GM21529 (cell line): ENCODE measurements at regions not wholly inside any gene's neighbourhood (a gene's known extent, or its start where the extent isn't known, plus 50 kb on each side); places are given as distances from the start of the nearest gene placed in this dataset.

Source experiments
- ATAC-seq: cut with Tn5 transposase; IDR thresholded peaks from one replicate; pipeline ENCODE4 v1.9.1; 2021; ENCODE audit not compliant: unreplicated experiment

DNA sequence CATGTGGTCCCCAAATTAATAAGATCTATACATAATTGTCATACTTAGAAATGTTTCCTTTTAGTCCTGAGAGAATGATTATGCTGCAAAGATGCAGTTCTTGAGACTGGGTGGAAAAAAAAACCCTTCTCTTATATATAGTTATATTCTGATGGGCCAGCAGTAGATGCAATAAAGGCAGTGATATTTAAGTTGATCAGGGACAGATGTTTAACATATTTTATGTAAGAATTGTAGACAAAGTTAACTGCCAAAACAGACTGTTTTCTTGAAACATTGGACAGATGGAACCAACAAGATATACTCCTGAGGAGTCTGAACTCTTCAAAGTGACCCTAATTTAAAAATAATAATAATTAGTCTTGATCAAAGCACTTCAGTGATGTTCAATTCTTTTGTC, 172.0 kb upstream of the LRIG1 start:
- no peak for ATAC-seq

DNA sequence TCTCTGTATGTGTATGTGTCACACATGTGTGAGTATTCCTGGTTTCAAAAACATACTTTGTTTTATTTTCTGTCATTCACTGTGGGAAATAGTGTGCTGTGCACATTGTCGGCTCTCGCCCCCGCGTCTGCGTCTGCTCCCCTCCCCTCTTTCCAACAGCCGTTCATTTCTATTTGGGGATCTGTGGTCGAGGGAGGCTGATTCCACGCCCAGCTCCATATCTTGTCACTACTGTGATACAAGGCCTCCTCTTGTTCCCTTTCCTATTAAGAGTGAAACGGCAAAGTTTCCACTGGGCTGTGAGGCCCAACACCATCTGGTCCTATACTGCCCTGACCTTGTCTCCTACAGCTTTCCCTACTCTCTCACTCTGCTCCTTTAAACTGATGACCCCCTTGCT, 172.5 kb upstream of the LRIG1 start:
- ATAC-seq: no peak

DNA sequence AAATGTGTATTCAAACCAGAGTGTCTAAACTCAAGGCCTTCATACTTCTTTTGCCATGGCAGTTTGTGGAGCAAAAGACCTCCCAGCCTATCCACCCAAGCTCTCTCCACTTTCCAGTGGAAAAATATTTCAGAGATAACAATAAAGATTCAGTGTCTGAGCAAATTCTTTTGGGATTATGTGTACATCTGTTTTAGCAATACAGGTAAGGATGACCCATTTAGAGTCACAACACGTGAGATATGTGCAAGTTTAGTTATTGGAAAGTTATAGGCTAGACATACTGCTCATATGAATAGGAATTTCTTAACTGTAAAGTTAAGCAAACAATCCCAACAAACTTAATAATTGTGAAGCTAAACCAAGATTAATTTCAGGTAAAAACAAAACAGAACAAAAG, 174.5 kb upstream of the LRIG1 start:
- no peak for ATAC-seq

GRCh38 chr3:66692042-66692765, 191.4 kb upstream of the LRIG1 start:
- no peak for ATAC-seq

DNA sequence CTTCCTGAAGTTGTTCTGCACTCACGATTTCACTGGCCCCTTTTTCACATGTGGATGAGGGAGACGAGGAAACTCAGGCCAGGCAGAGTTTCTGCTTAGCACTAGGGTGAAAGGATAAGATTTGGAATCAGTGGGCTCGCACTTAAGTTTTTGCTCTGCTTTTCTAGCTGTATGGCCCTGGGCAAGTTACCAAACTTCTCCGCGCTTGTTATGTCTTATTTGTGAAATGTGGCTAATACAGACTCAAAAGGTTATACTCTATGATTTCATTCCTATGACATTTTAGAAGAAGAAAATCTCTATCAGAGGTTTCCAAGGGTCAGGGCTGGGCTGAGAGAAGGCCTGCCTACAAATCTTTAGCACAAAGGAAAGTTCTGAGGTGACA, 191.9 kb upstream of the LRIG1 start:
- no peak for ATAC-seq

GRCh38 chr3:66693461-66694031, 192.7 kb upstream of the LRIG1 start:
- no peak for ATAC-seq

DNA sequence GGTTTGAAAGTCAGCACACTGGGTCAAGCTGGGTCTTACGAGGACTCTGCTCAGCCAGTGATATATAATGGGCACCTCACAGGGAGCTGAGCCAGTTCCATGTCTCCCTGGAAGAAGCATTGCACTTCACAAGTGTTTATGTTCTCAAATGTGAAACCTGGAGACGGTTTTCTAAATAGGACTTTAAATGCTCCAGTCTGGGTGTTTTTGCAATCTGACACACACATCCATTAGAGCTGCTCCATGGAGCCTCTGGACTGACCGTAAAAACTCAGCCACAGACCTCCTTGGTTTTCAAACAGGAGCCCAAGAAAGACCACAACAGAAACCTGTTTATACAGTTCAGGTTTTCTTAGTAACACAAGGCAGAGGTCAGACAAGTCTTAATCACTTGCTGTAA, 201.3 kb upstream of the LRIG1 start:
- no peak for ATAC-seq

DNA sequence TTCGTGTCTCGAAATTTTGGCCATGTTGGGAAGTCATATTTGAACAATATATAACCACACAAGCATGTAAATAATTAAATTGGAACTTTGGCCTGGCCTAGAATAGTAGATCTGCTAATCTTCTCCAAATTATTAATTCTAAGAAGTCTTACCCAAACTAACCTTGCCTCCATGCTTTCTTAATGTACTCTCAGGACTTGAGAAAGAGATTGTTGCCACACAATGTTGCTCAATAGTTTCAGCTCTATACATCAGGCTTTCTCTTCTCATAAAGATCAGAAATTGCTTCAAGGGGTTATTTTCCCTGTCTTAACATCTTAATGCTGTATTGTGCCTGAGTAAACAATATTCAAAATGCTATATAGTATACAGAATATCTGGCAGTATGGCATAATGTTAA, 202.7 kb upstream of the LRIG1 start:
- ATAC-seq: no peak

DNA sequence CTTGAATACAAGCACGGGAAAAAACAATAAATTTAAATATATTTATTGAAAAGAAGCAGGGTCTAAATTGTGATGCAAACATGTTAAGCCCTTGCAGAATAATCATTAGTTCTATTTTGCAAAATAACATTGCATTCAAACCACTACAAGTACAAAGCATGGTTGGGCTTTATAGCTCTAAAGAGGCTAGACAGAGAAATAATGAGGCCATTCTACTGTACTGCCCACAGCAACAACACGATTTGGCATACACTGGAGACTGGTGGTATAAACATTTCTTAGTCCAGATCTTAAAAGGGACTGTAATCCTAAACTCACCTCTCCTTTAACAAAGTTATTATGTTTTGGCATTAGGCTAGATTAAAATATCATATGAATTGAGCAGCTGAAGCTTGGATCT, 204.3 kb upstream of the LRIG1 start:
- no peak for ATAC-seq

GRCh38 chr3:66706890-66707289, 206.1 kb upstream of the LRIG1 start:
- no peak for ATAC-seq

DNA sequence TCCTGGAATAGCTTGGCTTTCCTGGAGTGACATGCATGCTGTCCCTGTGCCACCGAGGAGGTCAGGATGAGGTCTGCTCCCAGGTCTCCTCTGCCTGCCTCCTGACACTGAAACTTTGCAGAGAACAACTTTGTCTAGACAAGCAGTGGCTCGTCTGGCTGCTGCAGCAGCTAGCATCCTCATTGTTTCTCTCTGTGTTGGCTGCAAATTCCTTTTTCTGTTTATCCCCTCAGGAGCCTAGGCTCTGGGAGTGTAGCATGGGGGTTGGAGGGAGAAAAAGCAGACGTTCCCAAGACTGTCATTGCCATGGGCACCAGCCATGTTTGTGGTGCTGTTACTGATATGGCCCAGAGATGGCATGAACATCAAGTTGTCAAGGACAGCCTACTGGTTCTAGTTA, 208.7 kb upstream of the LRIG1 start:
- ATAC-seq: no peak

DNA sequence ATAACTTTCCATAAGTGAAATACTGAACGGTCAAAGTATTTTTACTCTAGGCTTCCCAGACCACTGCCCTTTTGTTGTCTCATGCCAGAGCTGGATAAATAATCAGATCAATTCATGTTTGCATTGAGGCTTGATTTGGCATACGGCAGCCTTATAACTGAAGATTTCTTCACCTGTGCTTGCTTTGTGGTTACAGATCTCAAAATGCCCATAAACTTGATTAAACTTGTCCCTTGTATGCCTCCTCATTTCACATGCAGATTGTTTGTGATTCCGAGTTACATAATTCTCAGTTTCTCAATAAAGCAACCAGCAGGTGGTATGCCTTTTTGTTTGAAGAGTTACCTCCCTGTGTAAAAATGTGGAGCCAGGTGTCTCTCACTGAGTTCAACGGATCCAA, 211.4 kb upstream of the LRIG1 start:
- ATAC-seq: no peak

GRCh38 chr3:66713921-66714320, 213.1 kb upstream of the LRIG1 start:
- no peak for ATAC-seq

GRCh38 chr3:66715806-66716205, 215.0 kb upstream of the LRIG1 start:
- no peak for ATAC-seq

DNA sequence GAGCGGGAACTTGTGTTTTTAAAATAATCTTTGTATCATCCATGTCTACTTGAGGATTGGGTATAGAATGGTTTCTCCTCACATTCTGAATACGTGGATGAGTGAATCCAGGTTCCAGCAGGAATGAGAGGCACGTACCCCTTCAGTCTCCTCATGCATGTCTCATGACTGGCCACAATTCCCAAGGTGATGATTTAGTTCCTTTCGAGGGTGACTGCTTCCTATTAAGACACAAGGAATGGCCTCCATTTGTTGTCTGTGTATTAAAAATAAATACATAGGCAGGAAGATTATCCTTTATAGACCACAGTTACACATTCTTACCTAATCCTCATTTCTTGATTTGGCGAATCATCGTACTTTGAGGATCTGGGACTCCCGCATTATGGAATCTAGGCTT, 217.0 kb upstream of the LRIG1 start:
- no peak for ATAC-seq

GRCh38 chr3:66719796-66720356, 219.1 kb upstream of the LRIG1 start:
- no peak for ATAC-seq

DNA sequence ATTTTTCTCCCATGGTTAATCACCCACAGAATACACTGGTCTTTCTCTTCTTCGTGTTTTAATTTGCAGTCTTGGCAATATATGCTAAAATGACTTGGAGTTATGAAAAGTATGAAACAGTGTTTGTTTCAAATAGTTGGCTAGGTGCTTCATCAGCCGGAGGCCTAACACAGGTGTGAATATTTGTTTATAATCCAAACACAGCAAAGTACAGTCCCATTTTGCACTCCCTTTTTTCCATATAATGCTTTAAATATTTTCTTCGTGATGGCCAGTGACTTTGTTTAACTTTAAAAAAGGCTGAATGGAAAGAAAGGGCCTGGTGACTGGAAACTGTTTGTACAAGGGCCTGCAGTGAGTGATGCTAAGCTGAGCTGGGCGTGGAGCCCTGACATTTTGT, 219.7 kb upstream of the LRIG1 start:
- no peak for ATAC-seq

GRCh38 chr3:66722675-66723074, 221.9 kb upstream of the LRIG1 start:
- ATAC-seq: no peak

GRCh38 chr3:66723231-66723630, 222.4 kb upstream of the LRIG1 start:
- no peak for ATAC-seq

- ATAC-seq: no peak
Measured at GRCh38 chr3:66729687-66730393, 229.0 kb upstream of the LRIG1 start.

GRCh38 chr3:66738625-66739365, 238.0 kb upstream of the LRIG1 start:
- no peak for ATAC-seq

DNA sequence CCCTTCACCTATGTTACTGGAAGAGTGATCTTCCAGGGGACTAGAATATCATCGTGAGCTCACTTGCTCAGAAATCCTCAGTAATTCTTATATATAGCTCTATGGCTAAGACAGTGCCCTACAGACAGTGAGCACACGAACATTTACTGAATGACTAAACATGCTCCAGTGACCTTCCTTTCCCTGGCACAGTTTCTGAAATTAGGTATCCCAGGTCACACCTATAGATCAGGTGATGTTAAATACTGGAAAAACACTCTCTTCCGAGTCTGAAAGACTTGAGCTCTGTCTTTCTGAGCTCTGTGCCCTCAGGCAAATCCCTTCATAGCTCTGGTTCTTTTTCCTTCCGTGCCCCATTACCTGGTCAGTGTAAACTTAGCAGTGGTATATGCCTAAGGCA, 239.4 kb upstream of the LRIG1 start:
- no peak for ATAC-seq
